PC-9 (cell line): ENCODE measurements at regions not wholly inside any gene's neighbourhood (a gene's known extent, or its start where the extent isn't known, plus 50 kb on each side); places are given as distances from the start of the nearest gene placed in this dataset.
A peak's percentile ranks its signal among the peaks of the same experiment; 100 is the strongest.

ENCODE experiments used
- BruUV-seq: library from RNA; stranded (reverse); fragments of 400-500 nt; replicated peaks from 2 replicates; lab custom pipeline; 2021; lab: Mats Ljungman, UMichigan
- CTCF ChIA-PET: fragments of 300-600 bp; sonication (Branson Sonifier 250); formaldehyde crosslinking; loops from one replicate; lab custom pipeline; 2022; ENCODE audit warnings: antibody characterized with exemption; lab: Charles Lee
- POLR2A ChIA-PET: fragments of 300-600 bp; sonication (Branson Sonifier 250); formaldehyde crosslinking; loops from one replicate; lab custom pipeline; 2022; ENCODE audit warnings: antibody characterized with exemption; ENCODE audit not compliant: unreplicated experiment; lab: Charles Lee
- DNase-seq, 2 experiments: peaks; one replicate each; pipeline versions ENCODE4 v3.0.0 to v3.0.0-alpha.2; 2015 to 2022; ENCODE audit warnings: mixed read lengths in 1 of 2
- H2AFZ ChIP-seq: fragments of 200-600 bp; sonication (generic); 2 replicates; pipeline ENCODE4 v1.8.1; 2017; ENCODE audit warnings: antibody characterized with exemption
- H3F3A ChIP-seq: fragments of 200-600 bp; sonication (generic); 2 replicates; pipeline ENCODE4 v1.8.1; 2017; ENCODE audit warnings: antibody characterized with exemption, mild to moderate bottlenecking, low read depth; ENCODE audit not compliant: insufficient read depth
- H3K27ac ChIP-seq: fragments of 200-600 bp; sonication (generic); 2 replicates; pipeline ENCODE4 v1.6.1; 2016; ENCODE audit warnings: mixed run types
- H3K27me3 ChIP-seq: fragments of 200-600 bp; sonication (generic); 2 replicates; pipeline ENCODE4 v1.6.1; 2016; ENCODE audit warnings: low read depth, mixed run types; ENCODE audit not compliant: insufficient read depth
- H3K36me3 ChIP-seq: fragments of 200-600 bp; sonication (generic); 2 replicates; pipeline ENCODE4 v1.6.1; 2016; ENCODE audit warnings: low read depth, mixed run types
- H3K4me1 ChIP-seq: fragments of 200-600 bp; sonication (generic); replicated peaks from 2 replicates; pipeline ENCODE4 v1.6.1; 2016; ENCODE audit warnings: mixed run types; ENCODE audit not compliant: insufficient read depth
- H3K4me2 ChIP-seq: fragments of 200-600 bp; sonication (generic); 2 replicates; pipeline ENCODE4 v1.6.1; 2017; ENCODE audit warnings: mixed run types
- H3K4me3 ChIP-seq: fragments of 200-600 bp; sonication (generic); 2 replicates; pipeline ENCODE4 v1.6.1; 2016; ENCODE audit warnings: mixed run types
- H3K79me2 ChIP-seq: fragments of 200-600 bp; sonication (generic); 2 replicates; pipeline ENCODE4 v1.6.1; 2017; ENCODE audit warnings: low read depth, mixed run types
- H3K9me2 ChIP-seq: fragments of 200-600 bp; sonication (generic); 2 replicates; pipeline ENCODE4 v1.8.1; 2017; ENCODE audit warnings: mild to moderate bottlenecking; ENCODE audit not compliant: insufficient read depth
- H3K9me3 ChIP-seq: fragments of 200-600 bp; sonication (generic); 2 replicates; pipeline ENCODE4 v1.8.1; 2016; ENCODE audit warnings: low read depth; ENCODE audit not compliant: insufficient read depth
- H4K20me1 ChIP-seq: fragments of 200-600 bp; sonication (generic); 2 replicates; pipeline ENCODE4 v1.8.1; 2017; ENCODE audit not compliant: insufficient read depth
- CTCF ChIP-seq: fragments of 200-600 bp; sonication (generic); conservative IDR thresholded peaks from 2 replicates; pipeline ENCODE4 v1.6.1; 2017; ENCODE audit warnings: mixed run types, antibody characterized with exemption, mild to moderate bottlenecking, moderate library complexity
- EZH2 ChIP-seq: fragments of 200-600 bp; sonication (generic); IDR thresholded peaks from 2 replicates; pipeline ENCODE4 v1.8.0; 2017; ENCODE audit warnings: antibody characterized with exemption, low read depth
- intact Hi-C: fragments of 100-400 bp; cut with micrococcal nuclease; formaldehyde crosslinking; loops from one replicate; pipeline ENCODE4 v1.10.0; 2022; ENCODE audit not compliant: unreplicated experiment

GRCh38 chr12:19054035-19054434 lies 75.5 kb upstream of the PLEKHA5 start:
- H2AFZ ChIP-seq, result no peak overlapping the region
- no peaks in the 10 kb centered on the region for H3K36me3 ChIP-seq
- H3K9me3 ChIP-seq, result no peaks in the 10 kb centered on the region
- H3K79me2 ChIP-seq, result no peaks in the 10 kb centered on the region
- ChIA-PET POLR2A (no interaction called here), CTCF (no interaction called here)
- BruUV-seq, result no TSS peak
- DNase-seq, result no peak
- H3F3A ChIP-seq, result no peaks in the 10 kb centered on the region
- H3K9me2 ChIP-seq, result no peaks in the 10 kb centered on the region
- no peak overlapping the region for H3K4me2 ChIP-seq
- intact Hi-C loops, result no loop called here
- H3K4me1 ChIP-seq, result no peaks in the 10 kb centered on the region
- no peaks in the 10 kb centered on the region for H4K20me1 ChIP-seq
- H3K27me3 ChIP-seq, result no peaks in the 10 kb centered on the region
- no peak for TF ChIP-seq CTCF
- no peak for TF ChIP-seq EZH2
- no peak overlapping the region for H3K4me3 ChIP-seq
- H3K27ac ChIP-seq, result no peak overlapping the region

GRCh38 chr12:19055589-19055988 lies 73.9 kb upstream of the PLEKHA5 start:
- Histone ChIP-seq H3K27me3 (no peaks in the 10 kb centered on the region), H3K4me1 (no peaks in the 10 kb centered on the region), H3F3A (no peaks in the 10 kb centered on the region), H4K20me1 (no peaks in the 10 kb centered on the region), H2AFZ (no peak overlapping the region), H3K36me3 (no peaks in the 10 kb centered on the region), H3K9me3 (no peaks in the 10 kb centered on the region), H3K79me2 (no peaks in the 10 kb centered on the region), H3K4me3 (no peak overlapping the region), H3K9me2 (no peaks in the 10 kb centered on the region), H3K27ac (no peak overlapping the region), H3K4me2 (peak overlapping the region; percentile 45; the same call in 1 of the 2 replicates)
- ChIA-PET POLR2A (no interaction called here), CTCF (no interaction called here)
- no peak for DNase-seq
- no TSS peak for BruUV-seq
- TF ChIP-seq CTCF, result no peak
- no peak for TF ChIP-seq EZH2
- intact Hi-C loops, result no loop called here

GRCh38 chr12:19058235-19059021 lies 71.1 kb upstream of the PLEKHA5 start:
- Histone ChIP-seq H3K36me3 (no peaks in the 10 kb centered on the region), H2AFZ (no peak overlapping the region), H3K79me2 (no peaks in the 10 kb centered on the region), H3K9me3 (no peaks in the 10 kb centered on the region), H4K20me1 (no peaks in the 10 kb centered on the region), H3F3A (no peaks in the 10 kb centered on the region), H3K4me3 (no peak overlapping the region), H3K27me3 (no peaks in the 10 kb centered on the region), H3K4me2 (no peak overlapping the region), H3K4me1 (no peaks in the 10 kb centered on the region), H3K9me2 (peaks cover 7% of the 10 kb centered on the region; the same call in 1 of the 2 replicates), H3K27ac (no peak overlapping the region)
- no peak for DNase-seq
- POLR2A ChIA-PET, result no interaction called here
- intact Hi-C loops, result no loop called here
- no peak for TF ChIP-seq CTCF
- TF ChIP-seq EZH2, result no peak
- no TSS peak for BruUV-seq
- CTCF ChIA-PET, result interaction anchor here (0.6 kb wide), 1 partner anchor 211 kb away, joined by 5 read pairs; no protein-coding TSS in a partner anchor
